GM23338 (cell line): ENCODE measurements at regions not wholly inside any gene's neighbourhood (a gene's known extent, or its start where the extent isn't known, plus 50 kb on each side); places are given as distances from the start of the nearest gene placed in this dataset.

ENCODE experiments used
- ATAC-seq: fragments of 200-7000 bp; cut with Tn5 transposase; 3 replicates; pipeline ENCODE4 v1.9.1; 2020
- DNase-seq: peaks from one replicate; pipeline ENCODE4 v3.0.0-alpha.2; 2015; ENCODE audit warnings: low spot score
- H2AFZ ChIP-seq: fragments of 200-600 bp; sonication (generic); 2 replicates; pipeline ENCODE4 v1.8.0; 2016; ENCODE audit warnings: antibody characterized with exemption, mild to moderate bottlenecking, moderate library complexity
- H3F3A ChIP-seq: fragments of 200-600 bp; sonication (generic); replicated peaks from 2 replicates; pipeline ENCODE4 v1.8.0; 2017; ENCODE audit warnings: antibody characterized with exemption, mixed run types, low read depth
- H3K27ac ChIP-seq: fragments of 200-600 bp; sonication (generic); 2 replicates; pipeline ENCODE4 v1.6.1; 2016; ENCODE audit warnings: low read depth
- H3K27me3 ChIP-seq: fragments of 200-600 bp; sonication (generic); 2 replicates; pipeline ENCODE4 v1.8.0; 2016; ENCODE audit warnings: mild to moderate bottlenecking, mixed run types, moderate library complexity; ENCODE audit not compliant: insufficient read depth
- H3K36me3 ChIP-seq: fragments of 200-600 bp; sonication (generic); 2 replicates; pipeline ENCODE4 v1.8.0; 2016; ENCODE audit warnings: mild to moderate bottlenecking; ENCODE audit not compliant: insufficient read depth
- H3K4me1 ChIP-seq: fragments of 200-600 bp; sonication (generic); 2 replicates; pipeline ENCODE4 v1.8.0; 2016; ENCODE audit warnings: mild to moderate bottlenecking, moderate library complexity; ENCODE audit not compliant: insufficient read depth
- H3K4me2 ChIP-seq: fragments of 200-600 bp; sonication (generic); 2 replicates; pipeline ENCODE4 v1.7.1; 2017; ENCODE audit warnings: mixed run types
- H3K4me3 ChIP-seq: fragments of 200-600 bp; sonication (generic); 2 replicates; pipeline ENCODE4 v1.6.1; 2016; ENCODE audit warnings: mixed run types
- H3K79me2 ChIP-seq: fragments of 200-600 bp; sonication (generic); replicated peaks from 2 replicates; pipeline ENCODE4 v1.8.0; 2017; ENCODE audit warnings: mild to moderate bottlenecking; ENCODE audit not compliant: insufficient read depth
- H3K9me2 ChIP-seq: fragments of 200-600 bp; sonication (generic); 2 replicates; pipeline ENCODE4 v1.8.0; 2017; ENCODE audit not compliant: insufficient read depth
- H4K20me1 ChIP-seq: fragments of 200-600 bp; sonication (generic); replicated peaks from 2 replicates; pipeline ENCODE4 v1.8.0; 2017; ENCODE audit warnings: mild to moderate bottlenecking; ENCODE audit not compliant: insufficient read depth
- H3K27ac Mint-ChIP-seq: 2 replicates; pipeline ENCODE4 v1.8.0; 2020; ENCODE audit warnings: inconsistent platforms, mild to moderate bottlenecking, moderate library complexity, mixed read lengths
- H3K27me3 Mint-ChIP-seq: 3 replicates; pipeline ENCODE4 v1.8.0; 2022; ENCODE audit warnings: low read depth, mild to moderate bottlenecking, moderate library complexity, mixed read lengths, inconsistent platforms; ENCODE audit not compliant: insufficient read depth, poor library complexity
- H3K36me3 Mint-ChIP-seq: 3 replicates; pipeline ENCODE4 v1.8.0; 2021; ENCODE audit warnings: low read depth, mild to moderate bottlenecking, inconsistent platforms, moderate library complexity, mixed read lengths
- H3K4me1 Mint-ChIP-seq: 3 replicates; pipeline ENCODE4 v1.8.0; 2020; ENCODE audit warnings: mild to moderate bottlenecking, inconsistent platforms, mixed read lengths
- H3K4me3 Mint-ChIP-seq: 3 replicates; pipeline ENCODE4 v1.8.0; 2021; ENCODE audit warnings: moderate library complexity, mild to moderate bottlenecking, inconsistent platforms, mixed read lengths
- H3K9me3 Mint-ChIP-seq: 3 replicates; pipeline ENCODE4 v1.8.0; 2020; ENCODE audit warnings: moderate library complexity, mild to moderate bottlenecking, inconsistent platforms, mixed read lengths
- CREB1 ChIP-seq: fragments of 250-450 bp; sonication (Bioruptor Pico); IDR thresholded peaks from 2 replicates; pipeline ENCODE4 v1.5.0; 2020; ENCODE audit warnings: low read depth, mild to moderate bottlenecking, moderate library complexity
- CTCF ChIP-seq, 2 experiments: fragments of 200-600 bp in 1 of 2; sonication (generic) in 1 of 2; conservative IDR thresholded peaks; 2 replicates each; pipeline versions ENCODE4 v1.5.1 to v1.6.1; 2016 to 2017; ENCODE audit warnings: antibody characterized with exemption in 2 of 2, low read depth in 2 of 2, mild to moderate bottlenecking in 2 of 2, moderate library complexity in 1 of 2
- ETS1 ChIP-seq: IDR thresholded peaks from 2 replicates; pipeline ENCODE4 v1.6.1; 2016; ENCODE audit warnings: antibody characterized with exemption
- EZH2 ChIP-seq: fragments of 200-600 bp; sonication (generic); IDR thresholded peaks from one replicate; pipeline ENCODE4 v1.8.0; 2017; ENCODE audit warnings: antibody characterized with exemption, mild to moderate bottlenecking, low read depth; ENCODE audit not compliant: unreplicated experiment
- EZH2phosphoT487 ChIP-seq: fragments of 200-600 bp; sonication (generic); IDR thresholded peaks from one replicate; pipeline ENCODE4 v1.8.1; 2018; ENCODE audit warnings: antibody characterized with exemption; ENCODE audit not compliant: unreplicated experiment
- JUNB ChIP-seq: IDR thresholded peaks from one replicate; pipeline ENCODE4 v1.6.1; 2016; ENCODE audit warnings: antibody characterized with exemption; ENCODE audit not compliant: unreplicated experiment
- NANOG ChIP-seq: IDR thresholded peaks from 2 replicates; pipeline ENCODE4 v1.6.1; 2016; ENCODE audit warnings: antibody characterized with exemption, borderline replicate concordance
- POLR2AphosphoS5 ChIP-seq: IDR thresholded peaks from 2 replicates; pipeline ENCODE4 v1.6.1; 2016; ENCODE audit warnings: antibody characterized with exemption, low read depth
- REST ChIP-seq: IDR thresholded peaks from one replicate; pipeline ENCODE4 v1.6.1; 2018; ENCODE audit warnings: antibody characterized with exemption; ENCODE audit not compliant: unreplicated experiment
- STAT1 ChIP-seq: IDR thresholded peaks from one replicate; pipeline ENCODE4 v1.6.1; 2016; ENCODE audit warnings: antibody characterized with exemption; ENCODE audit not compliant: unreplicated experiment
- ZNF114 ChIP-seq: fragments of 250-450 bp; sonication (Bioruptor Pico); IDR thresholded peaks from 2 replicates; pipeline ENCODE4 v1.5.0; 2020; ENCODE audit warnings: mild to moderate bottlenecking, moderate library complexity
- ZNF331 ChIP-seq: fragments of 250-450 bp; sonication (Bioruptor Pico); IDR thresholded peaks from 2 replicates; pipeline ENCODE4 v1.5.0; 2020; ENCODE audit warnings: low read depth, mild to moderate bottlenecking, moderate library complexity
- ZNF462 ChIP-seq: fragments of 250-450 bp; sonication (Bioruptor Pico); IDR thresholded peaks from 2 replicates; pipeline ENCODE4 v1.5.0; 2020; ENCODE audit warnings: mild to moderate bottlenecking, moderate library complexity

- Histone ChIP-seq H4K20me1 (no peaks in the 10 kb centered on the region), H3F3A (no peaks in the 10 kb centered on the region), H3K27me3 (no peaks in the 10 kb centered on the region), H3K79me2 (no peaks in the 10 kb centered on the region), H3K4me3 (no peak overlapping the region), H3K36me3 (no peaks in the 10 kb centered on the region), H3K9me2 (no peaks in the 10 kb centered on the region), H2AFZ (no peak overlapping the region), H3K4me2 (no peak overlapping the region), H3K4me1 (no peaks in the 10 kb centered on the region), H3K27ac (no peak overlapping the region)
- no peaks in the 10 kb centered on the region for H3K36me3 Mint-ChIP-seq
- ATAC-seq (no peak), DNase-seq (no peak)
- H3K4me1 Mint-ChIP-seq: peaks cover 2% of the 10 kb centered on the region; the same call in 1 of the 3 replicates
- no peaks in the 10 kb centered on the region; the same call in 2 of the 3 replicates for H3K9me3 Mint-ChIP-seq
- no peaks in the 10 kb centered on the region for H3K27me3 Mint-ChIP-seq
- TF ChIP-seq EZH2phosphoT487 (no peak), CTCF (conservative IDR thresholded peaks at IDR 0.05; ENCODE audit: low read depth in 2 of 2) (no peak), STAT1 (no peak), ETS1 (no peak), ZNF114 (no peak), CREB1 (CRISPR knock-in tag) (no peak), ZNF462 (no peak), NANOG (no peak), EZH2 (no peak), ZNF331 (CRISPR knock-in tag) (no peak), POLR2AphosphoS5 (no peak), JUNB (no peak), REST (no peak)
- no peak overlapping the region for H3K27ac Mint-ChIP-seq
- H3K4me3 Mint-ChIP-seq: no peak overlapping the region
Measured at GRCh38 chr14:78016532-78016931, 153.6 kb upstream of the NRXN3 start.
